ENCODE measurements at regions not wholly inside any gene's neighbourhood (a gene's known extent, or its start where the extent isn't known, plus 50 kb on each side); places are given as distances from the start of the nearest gene placed in this dataset.

DNA sequence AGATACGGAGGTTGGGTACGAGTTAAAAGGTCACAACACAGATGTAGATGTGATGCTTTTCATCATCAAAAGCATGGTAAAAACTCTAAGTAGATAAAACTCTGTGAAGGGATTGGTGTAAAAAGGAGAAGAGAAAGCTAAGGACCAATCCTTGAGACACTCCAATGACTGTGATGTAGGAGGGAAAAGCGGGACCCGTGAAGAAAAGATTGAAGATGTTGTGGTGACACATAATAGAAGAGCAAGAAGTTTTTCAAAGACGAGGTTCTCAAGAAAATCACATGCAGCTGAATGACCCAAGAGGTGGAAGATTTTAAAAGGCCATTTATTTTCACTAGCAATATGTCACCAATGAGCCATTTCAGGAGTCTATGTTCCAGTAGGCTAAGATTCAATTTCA lies 179.5 kb downstream of the MRPL39 start:
- no peak for DNase-seq (ENCODE audit: low read depth)
- H3K4me3 ChIP-seq (ENCODE audit: low read depth, low read length) = no peak overlapping the region

- H3K4me3 ChIP-seq (ENCODE audit: low read depth, low read length) = no peak overlapping the region
- no peak for DNase-seq (ENCODE audit: low read depth)
These were observed 180.7 kb downstream of the MRPL39 start for GRCh38 chr21:25426580-25426979.

GRCh38 chr21:25425156-25425555 lies 182.1 kb downstream of the MRPL39 start:
- H3K4me3 ChIP-seq (ENCODE audit: low read depth, low read length) = no peak overlapping the region
- DNase-seq (ENCODE audit: low read depth) = no peak

DNA sequence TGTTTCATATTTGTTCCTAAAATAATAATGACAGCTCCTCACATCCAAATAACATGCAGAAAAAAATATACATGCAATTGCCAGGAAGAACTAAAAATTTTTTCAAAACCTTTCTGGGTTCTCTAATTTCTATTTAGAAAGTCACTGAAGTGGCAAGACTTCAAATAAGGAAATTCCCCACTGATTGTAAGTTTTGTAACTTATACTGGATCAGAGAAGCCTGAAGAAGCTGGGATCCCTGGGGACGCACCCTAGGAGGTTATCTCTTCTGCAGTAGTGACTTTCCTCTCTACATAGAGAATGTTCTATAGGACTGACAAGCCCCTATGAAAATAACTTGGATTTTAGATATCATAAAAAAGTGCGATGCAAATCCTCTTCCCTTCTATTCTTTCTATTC lies 182.6 kb downstream of the MRPL39 start:
- DNase-seq (ENCODE audit: low read depth) = no peak
- H3K4me3 ChIP-seq (ENCODE audit: low read depth, low read length) = no peak overlapping the region

DNA sequence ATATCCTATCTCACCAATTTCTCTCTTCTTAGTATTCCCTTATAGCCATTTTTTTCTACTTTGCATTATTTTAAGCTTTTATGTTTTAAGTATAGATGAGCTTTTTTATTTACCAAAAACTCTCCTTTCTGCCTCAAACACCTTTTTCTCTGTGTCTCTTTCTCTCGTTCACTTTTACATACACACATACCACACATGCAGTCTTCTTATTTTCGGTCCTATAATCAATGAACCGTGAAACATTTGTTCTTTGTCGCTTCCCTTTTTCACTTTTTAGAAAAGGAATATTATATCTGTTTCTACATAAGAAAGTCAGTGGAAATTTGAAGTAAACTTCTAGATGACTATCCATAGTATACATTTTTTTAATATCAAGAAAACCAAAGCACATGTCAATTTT lies 183.2 kb downstream of the MRPL39 start:
- no peak for DNase-seq (ENCODE audit: low read depth)
- no peak overlapping the region for H3K4me3 ChIP-seq (ENCODE audit: low read depth, low read length)

DNA sequence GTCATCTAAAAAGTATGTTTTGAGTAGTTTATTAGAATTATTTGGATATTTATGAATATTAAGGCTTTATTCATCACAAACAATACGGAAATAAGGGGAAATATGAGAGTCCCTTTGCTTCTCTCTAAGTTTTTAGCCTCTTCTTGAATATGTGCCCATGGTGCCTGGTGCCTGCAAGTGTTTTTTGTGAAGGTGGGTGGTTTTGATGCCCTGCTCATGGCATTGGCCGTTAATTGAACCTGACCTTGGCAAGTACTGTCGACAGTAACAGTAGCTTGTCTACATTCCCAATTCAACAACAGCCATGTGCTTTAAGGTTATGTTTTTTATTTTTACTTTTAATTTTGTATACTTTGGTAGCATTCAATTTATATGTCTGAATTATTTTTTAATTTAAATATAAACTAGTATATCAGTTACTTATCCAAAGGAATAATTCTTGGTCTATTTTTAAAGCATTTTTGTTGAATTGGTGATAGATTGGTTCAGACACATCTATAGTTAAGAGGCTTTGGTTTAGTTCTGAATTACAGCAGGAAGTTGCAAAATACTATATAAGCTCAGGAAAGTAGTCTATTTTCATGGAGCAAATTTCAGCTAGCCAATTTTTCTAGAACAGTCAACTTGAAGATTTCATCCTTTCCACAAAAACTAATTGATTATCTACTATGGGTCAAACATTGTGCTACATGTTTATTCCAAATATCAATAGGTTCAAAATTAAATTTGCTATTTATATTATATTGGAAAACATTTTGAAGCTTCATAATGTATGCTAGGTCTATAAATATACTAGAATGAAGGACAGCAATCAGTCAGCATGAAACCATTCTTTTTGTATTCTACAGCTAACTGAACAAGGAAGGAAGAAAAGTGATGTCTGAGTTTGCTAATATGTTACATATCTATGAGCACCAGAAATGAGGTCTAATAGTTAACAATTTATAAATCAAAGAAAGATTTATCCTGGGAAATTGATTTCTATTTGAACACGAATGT lies 184.4 kb downstream of the MRPL39 start:
- no peak for DNase-seq (ENCODE audit: low read depth)

DNA sequence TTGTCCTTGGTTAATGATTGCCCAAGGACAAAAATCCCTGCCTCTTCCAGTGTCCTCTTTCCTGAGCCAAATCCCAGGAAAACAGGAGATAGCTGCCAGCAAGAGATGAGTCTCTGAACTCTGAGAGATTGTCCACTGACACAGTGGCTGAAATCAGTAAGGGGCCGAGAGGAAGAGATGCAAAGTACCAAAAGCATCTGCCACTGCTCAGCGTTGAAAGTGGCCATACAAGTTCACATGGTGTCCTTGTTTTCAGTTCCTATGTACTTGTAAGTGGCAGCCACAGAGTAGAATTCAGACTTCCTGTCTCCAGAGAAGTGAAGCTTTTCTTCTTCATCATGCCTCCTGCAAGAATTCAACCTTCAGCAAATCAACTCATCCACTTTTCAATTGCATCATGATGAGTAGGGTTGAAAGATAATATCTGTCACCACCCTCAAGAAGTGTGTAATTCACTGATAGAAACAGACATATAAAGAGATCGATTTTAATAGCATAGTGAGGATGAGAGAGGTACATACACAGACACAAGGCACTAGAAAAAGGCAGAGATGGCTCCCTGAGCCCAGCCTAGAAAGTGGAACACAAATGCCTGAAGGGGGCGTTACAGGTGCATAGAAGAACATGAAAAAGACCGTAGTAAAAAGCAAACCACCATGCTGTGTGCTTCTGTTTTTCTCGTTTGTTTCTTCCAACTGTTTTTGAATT lies 185.8 kb downstream of the MRPL39 start:
- peak; percentile 8 for DNase-seq (ENCODE audit: low read depth)
- H3K4me3 ChIP-seq (ENCODE audit: low read depth, low read length) = no peak overlapping the region

More for the DNA sequence above, 184.4 kb downstream of the MRPL39 start:
- no peak overlapping the region for H3K4me3 ChIP-seq (ENCODE audit: low read depth, low read length)

GRCh38 chr21:25420831-25421230 lies 186.4 kb downstream of the MRPL39 start:
- H3K4me3 ChIP-seq (ENCODE audit: low read depth, low read length) = no peak overlapping the region
- no peak for DNase-seq (ENCODE audit: low read depth)

GRCh38 chr21:25416669-25417068 lies 190.6 kb downstream of the MRPL39 start:
- no peak overlapping the region for H3K4me3 ChIP-seq (ENCODE audit: low read depth, low read length)
- no peak for DNase-seq (ENCODE audit: low read depth)

GRCh38 chr21:25412100-25412499 lies 195.2 kb downstream of the MRPL39 start:
- no peak for DNase-seq (ENCODE audit: low read depth)
- no peak overlapping the region for H3K4me3 ChIP-seq (ENCODE audit: low read depth, low read length)

GRCh38 chr21:25409978-25410377 lies 197.3 kb downstream of the MRPL39 start:
- no peak for DNase-seq (ENCODE audit: low read depth)
- H3K4me3 ChIP-seq (ENCODE audit: low read depth, low read length) = no peak overlapping the region

DNA sequence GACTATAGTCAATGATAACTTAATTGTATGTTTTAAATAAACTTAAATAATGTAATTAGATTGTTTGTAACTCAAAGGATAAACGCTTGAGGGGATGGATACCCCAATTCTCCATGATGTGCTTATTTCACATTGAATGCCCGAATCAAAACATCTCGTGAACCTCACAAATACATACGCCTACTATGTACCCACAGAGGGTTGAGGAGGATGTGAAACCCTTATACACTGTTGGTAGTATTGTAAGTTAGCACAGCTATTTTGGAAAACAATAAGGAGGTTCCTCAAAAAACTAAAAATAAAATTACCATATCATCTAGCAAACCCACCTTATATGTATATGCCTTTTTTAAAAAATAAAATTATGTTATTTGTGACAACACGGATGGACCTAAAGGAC lies 198.6 kb downstream of the MRPL39 start:
- H3K4me3 ChIP-seq (ENCODE audit: low read depth, low read length) = no peak overlapping the region
- no peak for DNase-seq (ENCODE audit: low read depth)

DNA sequence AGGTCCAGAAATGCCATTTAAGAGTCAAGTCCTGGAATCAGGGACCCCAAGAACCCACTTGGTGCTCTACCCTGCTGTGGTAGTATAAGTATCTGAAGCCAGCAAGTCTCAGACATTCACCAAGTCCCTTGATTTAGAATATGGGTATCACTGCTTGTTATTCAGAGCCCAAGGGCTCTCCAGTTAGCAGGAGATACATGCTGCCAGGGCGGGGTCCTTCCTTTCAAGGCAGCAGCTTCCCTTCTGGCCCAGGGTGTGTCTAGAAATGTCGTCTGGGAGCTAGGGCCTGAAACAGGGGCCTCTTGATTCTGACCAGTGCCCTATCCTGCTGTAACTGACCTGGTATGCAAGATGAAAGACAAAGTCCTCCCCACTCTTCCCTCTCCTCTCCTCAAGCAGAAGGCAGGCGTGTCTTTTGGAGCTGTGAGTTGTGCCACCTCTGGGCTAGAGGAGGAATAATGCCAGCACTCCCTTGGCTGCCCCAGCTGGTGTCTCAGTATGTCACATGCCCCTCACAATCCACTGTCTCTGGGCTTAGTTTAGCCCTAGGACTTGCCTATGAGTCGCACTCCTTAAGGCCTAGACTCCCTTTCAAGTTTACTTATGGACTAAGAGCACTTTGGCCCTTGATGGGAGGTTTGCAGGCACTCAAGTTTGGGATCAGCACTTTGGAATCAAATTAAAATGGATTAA lies 200.2 kb downstream of the MRPL39 start:
- no peak overlapping the region for H3K4me3 ChIP-seq (ENCODE audit: low read depth, low read length)
- DNase-seq (ENCODE audit: low read depth) = no peak

GRCh38 chr21:25405984-25406383 lies 201.3 kb downstream of the MRPL39 start:
- no peak overlapping the region for H3K4me3 ChIP-seq (ENCODE audit: low read depth, low read length)
- DNase-seq (ENCODE audit: low read depth) = no peak

- H3K4me3 ChIP-seq (ENCODE audit: low read depth, low read length) = no peak overlapping the region
- no peak for DNase-seq (ENCODE audit: low read depth)
These were observed 204.9 kb downstream of the MRPL39 start for GRCh38 chr21:25402134-25402961.

DNA sequence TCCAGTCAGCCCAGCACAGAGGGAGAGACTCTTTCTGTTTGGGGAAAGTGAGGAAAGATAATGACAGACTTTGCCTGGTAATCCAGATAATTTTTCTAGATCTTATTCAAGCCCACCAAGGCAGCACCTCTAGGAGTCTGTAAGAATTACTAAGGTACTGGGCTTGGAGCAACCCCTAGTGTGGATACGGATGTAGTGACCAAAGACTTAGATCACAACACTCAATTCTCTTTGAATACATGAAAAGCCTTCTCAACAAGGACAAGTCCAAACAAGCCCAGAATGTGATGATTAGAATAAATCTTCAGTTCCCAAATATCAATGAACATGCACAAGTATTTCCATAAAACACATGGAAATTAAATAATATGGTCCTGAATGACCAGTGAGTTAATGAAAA lies 206.9 kb downstream of the MRPL39 start:
- no peak overlapping the region for H3K4me3 ChIP-seq (ENCODE audit: low read depth, low read length)
- DNase-seq (ENCODE audit: low read depth) = no peak

GRCh38 chr21:25398630-25399029 lies 208.7 kb downstream of the MRPL39 start:
- DNase-seq (ENCODE audit: low read depth) = no peak

GRCh38 chr21:25396135-25396711 lies 211.1 kb downstream of the MRPL39 start:
- no peak overlapping the region for H3K4me3 ChIP-seq (ENCODE audit: low read depth, low read length)
- DNase-seq (ENCODE audit: low read depth) = no peak

More at GRCh38 chr21:25398630-25399029, 208.7 kb downstream of the MRPL39 start:
- H3K4me3 ChIP-seq (ENCODE audit: low read depth, low read length) = no peak overlapping the region

DNA sequence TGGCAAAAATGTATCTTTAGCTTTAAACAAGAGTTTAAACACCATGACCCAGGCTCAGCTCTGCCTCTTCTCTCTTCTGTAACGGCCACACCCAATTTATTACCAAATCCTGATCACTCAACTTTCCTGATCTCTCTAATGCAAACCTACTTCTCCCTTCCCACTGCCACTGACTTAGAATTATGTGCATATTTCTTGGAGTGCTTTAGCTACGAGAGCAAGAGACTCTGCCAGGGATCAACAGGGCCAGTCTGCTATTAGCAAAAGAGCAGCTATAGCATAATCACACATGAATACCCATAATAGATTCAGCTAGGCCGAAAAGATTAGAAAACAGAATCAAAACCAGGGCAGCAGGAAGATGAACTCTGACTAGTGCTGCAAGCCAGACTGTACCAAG lies 215.5 kb downstream of the MRPL39 start:
- H3K4me3 ChIP-seq (ENCODE audit: low read depth, low read length) = no peak overlapping the region
- no peak for DNase-seq (ENCODE audit: low read depth)
